NT2/D1 (cell line): ENCODE measurements at regions not wholly inside any gene's neighbourhood (a gene's known extent, or its start where the extent isn't known, plus 50 kb on each side); places are given as distances from the start of the nearest gene placed in this dataset.

ENCODE experiments used
- DNase-seq: peaks from one replicate; pipeline ENCODE4 v3.0.0-alpha.2; 2011; ENCODE audit warnings: low read depth, low spot score
- H3K27me3 ChIP-seq: 2 replicates; pipeline ENCODE4 v1.6.0; 2011; ENCODE audit warnings: mild to moderate bottlenecking; ENCODE audit not compliant: insufficient read length, insufficient read depth
- H3K36me3 ChIP-seq: 2 replicates; pipeline ENCODE4 v1.6.1; 2011; ENCODE audit warnings: mild to moderate bottlenecking, low read length, mixed read lengths; ENCODE audit not compliant: insufficient read depth, insufficient read length
- H3K4me1 ChIP-seq: 2 replicates; pipeline ENCODE4 v1.5.1; 2011; ENCODE audit not compliant: insufficient read depth, insufficient read length
- H3K4me3 ChIP-seq: 2 replicates; pipeline ENCODE4 v1.5.1; 2011; ENCODE audit warnings: low read depth; ENCODE audit not compliant: insufficient read length
- H3K9ac ChIP-seq: 2 replicates; pipeline ENCODE4 v1.6.0; 2011; ENCODE audit warnings: low read depth; ENCODE audit not compliant: insufficient read length
- H3K9me3 ChIP-seq: 2 replicates; pipeline ENCODE4 v1.5.1; 2011; ENCODE audit warnings: mild to moderate bottlenecking, low read length; ENCODE audit not compliant: insufficient read depth
- SUZ12 ChIP-seq: IDR thresholded peaks from 2 replicates; pipeline ENCODE4 v1.6.1; 2011; ENCODE audit not compliant: insufficient read length, insufficient read depth; ENCODE audit errors: extremely low read depth
- YY1 ChIP-seq: IDR thresholded peaks from 2 replicates; pipeline ENCODE4 v1.6.1; 2011; ENCODE audit not compliant: insufficient read length, insufficient read depth
- ZNF274 ChIP-seq: IDR thresholded peaks from 2 replicates; pipeline ENCODE4 v1.6.1; 2011; ENCODE audit warnings: mild to moderate bottlenecking, low read depth, low read length

DNA sequence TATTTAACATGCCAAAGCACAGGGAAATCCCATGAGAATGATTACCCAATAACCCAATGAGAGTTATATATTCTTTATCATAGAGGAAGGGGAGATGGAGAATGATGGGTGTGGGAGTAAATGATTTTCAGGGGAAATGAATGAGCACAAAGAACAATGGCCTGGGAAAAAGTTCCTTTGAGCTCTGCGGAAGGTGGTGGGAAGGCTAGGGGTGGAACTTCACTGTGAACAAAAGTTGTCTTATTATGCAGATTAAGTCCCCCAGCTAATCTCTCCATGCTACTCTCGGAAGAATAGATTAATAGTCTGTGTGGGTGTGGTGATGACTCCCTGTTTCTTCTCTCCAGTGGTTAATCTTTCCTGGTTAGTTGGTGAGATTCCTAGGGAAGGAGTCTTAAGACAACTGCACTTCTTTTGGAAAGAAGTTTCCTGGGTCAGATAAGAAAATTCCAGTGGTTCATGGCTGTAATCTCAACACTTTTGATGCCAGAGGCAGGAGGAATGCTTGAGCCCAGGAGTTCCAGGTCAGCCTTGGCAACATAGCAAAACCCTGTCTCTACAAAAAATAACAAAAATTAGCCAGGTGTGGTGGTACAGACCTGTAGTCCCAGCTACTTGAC is 71.6 kb downstream of the DNTTIP2 start:
- no peaks in the 10 kb centered on the region for H3K36me3 ChIP-seq
- H3K9ac ChIP-seq, result no peak overlapping the region
- no peak for TF ChIP-seq SUZ12
- no peaks in the 10 kb centered on the region for H3K27me3 ChIP-seq
- no peaks in the 10 kb centered on the region for H3K4me1 ChIP-seq
- no peak overlapping the region for H3K4me3 ChIP-seq
- peaks cover 20% of the 10 kb centered on the region for H3K9me3 ChIP-seq
- peak; percentile 66 for DNase-seq

DNA sequence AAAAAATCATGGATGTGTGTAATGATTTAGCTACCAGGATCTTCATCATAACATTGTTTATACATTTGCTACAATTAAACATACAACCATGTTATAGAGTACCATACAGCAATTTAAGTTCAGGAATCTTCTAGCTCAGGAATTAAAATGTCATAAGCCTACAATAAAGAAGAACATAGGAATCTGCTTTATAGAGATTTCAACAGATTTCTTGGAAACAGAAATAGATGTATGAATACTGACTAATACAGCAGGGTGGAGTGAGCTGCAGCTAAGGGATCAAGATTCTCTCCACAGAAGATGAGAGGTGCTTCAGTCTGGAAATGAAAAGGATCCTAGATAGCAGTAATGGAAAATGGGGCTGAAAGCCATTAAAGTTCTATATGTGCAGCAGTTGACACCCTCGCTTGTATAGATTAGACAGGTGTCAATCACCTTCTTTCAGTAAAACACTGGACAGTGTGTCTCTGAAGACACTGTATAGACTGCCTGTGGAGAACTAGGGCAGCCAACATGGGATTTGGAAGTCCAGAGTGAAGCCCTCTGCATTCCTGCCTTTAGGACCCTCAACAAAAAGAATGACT is 73.9 kb downstream of the DNTTIP2 start:
- no peaks in the 10 kb centered on the region for H3K36me3 ChIP-seq
- no peak overlapping the region for H3K9ac ChIP-seq
- H3K4me3 ChIP-seq, result no peak overlapping the region
- H3K9me3 ChIP-seq, result peaks cover 20% of the 10 kb centered on the region
- no peaks in the 10 kb centered on the region for H3K27me3 ChIP-seq
- H3K4me1 ChIP-seq, result no peaks in the 10 kb centered on the region
- TF ChIP-seq YY1 (no peak), SUZ12 (no peak), ZNF274 (no peak)
- no peak for DNase-seq

DNA sequence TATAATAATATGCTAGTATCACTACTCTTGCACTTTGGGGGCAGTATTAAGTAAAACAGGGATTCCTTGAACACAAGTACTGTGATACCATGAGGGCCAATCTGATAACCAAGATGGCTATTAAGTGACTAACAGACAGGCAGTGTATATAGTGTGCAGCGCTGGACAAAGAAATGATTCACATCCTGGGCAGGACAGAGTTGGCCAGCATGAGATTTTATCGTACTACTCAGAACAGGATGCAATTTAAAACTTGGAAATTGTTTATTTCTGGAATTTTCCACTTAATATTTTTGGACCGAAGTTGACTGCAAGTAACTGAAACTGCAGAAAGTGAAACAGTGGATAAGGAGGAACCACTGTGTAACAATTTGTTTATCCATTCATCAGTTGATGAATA is 74.6 kb downstream of the DNTTIP2 start:
- no peaks in the 10 kb centered on the region for H3K36me3 ChIP-seq
- no peaks in the 10 kb centered on the region for H3K4me1 ChIP-seq
- H3K4me3 ChIP-seq, result no peak overlapping the region

DNA sequence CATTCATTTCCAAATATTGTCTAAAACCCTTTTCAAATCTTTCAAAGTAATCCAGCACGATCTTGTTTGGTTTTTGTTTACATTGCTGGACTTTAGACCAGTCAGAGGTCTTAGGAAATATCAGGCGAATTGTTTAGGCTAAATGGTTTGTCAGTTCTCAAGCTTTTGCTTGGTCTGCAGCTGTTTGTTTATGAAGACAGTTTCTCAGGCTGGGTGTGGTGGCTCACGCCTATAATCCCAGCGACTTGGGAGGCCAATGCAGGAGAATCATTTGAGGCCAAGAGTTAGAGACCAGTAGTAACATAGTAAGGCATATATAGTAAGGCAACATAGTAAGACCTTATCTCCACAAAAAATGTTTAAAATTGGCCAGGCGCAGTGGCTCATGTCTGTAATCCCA is 77.5 kb downstream of the DNTTIP2 start:
- H3K36me3 ChIP-seq, result no peaks in the 10 kb centered on the region
- DNase-seq, result no peak
- no peaks in the 10 kb centered on the region for H3K4me1 ChIP-seq
- no peak overlapping the region for H3K4me3 ChIP-seq
- no peaks in the 10 kb centered on the region for H3K27me3 ChIP-seq
- H3K9me3 ChIP-seq, result peaks cover 7% of the 10 kb centered on the region; the same call in 1 of the 2 replicates
- TF ChIP-seq SUZ12 (no peak), YY1 (no peak), ZNF274 (no peak)
- no peak overlapping the region for H3K9ac ChIP-seq

More for the DNA sequence above, 74.6 kb downstream of the DNTTIP2 start:
- Histone ChIP-seq H3K9ac (no peak overlapping the region), H3K27me3 (no peaks in the 10 kb centered on the region), H3K9me3 (peaks cover 20% of the 10 kb centered on the region)
- TF ChIP-seq YY1 (no peak), ZNF274 (no peak), SUZ12 (no peak)
- DNase-seq, result no peak

DNA sequence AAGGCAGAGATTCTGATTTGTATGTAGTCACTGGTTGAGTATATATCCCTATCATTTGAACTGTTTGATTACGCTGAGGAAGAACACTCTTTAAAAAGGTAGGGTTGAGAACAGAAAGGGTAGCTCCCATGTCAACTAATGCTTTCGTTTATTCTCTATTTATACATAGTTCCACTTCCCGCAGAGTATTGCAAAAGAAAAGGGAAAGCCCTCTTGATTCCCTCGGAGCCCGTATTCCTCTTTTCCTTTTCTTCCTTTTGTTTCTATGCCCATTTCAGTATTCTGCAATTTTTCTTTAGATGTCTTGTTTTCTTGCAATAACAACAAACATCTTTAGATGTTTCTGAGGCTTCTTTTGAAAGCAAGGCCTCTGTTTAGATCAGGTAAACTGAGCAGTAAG is 78.2 kb downstream of the DNTTIP2 start:
- Histone ChIP-seq H3K9ac (no peak overlapping the region), H3K36me3 (no peaks in the 10 kb centered on the region), H3K27me3 (no peaks in the 10 kb centered on the region), H3K4me3 (no peak overlapping the region), H3K4me1 (no peaks in the 10 kb centered on the region), H3K9me3 (peaks cover 7% of the 10 kb centered on the region; the same call in 1 of the 2 replicates)
- no peak for DNase-seq
- TF ChIP-seq ZNF274 (no peak), YY1 (no peak), SUZ12 (no peak)

DNA sequence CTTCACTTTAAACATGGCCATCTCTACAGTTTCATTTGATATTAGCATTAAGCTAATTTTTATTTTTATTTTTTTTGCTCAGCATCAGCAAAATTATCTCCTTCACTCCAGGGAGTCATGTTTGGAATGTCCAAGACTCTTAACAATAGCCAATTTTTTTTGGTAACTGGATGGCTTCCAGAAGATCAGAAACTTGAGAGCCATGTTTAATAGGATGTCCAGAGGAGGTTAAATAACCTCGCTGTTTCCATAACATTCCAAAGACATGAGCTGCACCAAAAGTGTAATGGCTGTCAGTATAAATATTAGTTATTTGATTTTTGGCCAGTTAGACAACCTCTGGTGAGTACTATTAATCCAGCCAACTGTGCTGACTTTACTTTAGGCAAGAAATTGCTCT is 80.7 kb downstream of the DNTTIP2 start:
- no peak for DNase-seq
- peaks cover 7% of the 10 kb centered on the region; the same call in 1 of the 2 replicates for H3K9me3 ChIP-seq
- H3K36me3 ChIP-seq, result no peaks in the 10 kb centered on the region
- no peaks in the 10 kb centered on the region for H3K27me3 ChIP-seq
- TF ChIP-seq ZNF274 (no peak), SUZ12 (no peak), YY1 (no peak)
- H3K4me1 ChIP-seq, result no peaks in the 10 kb centered on the region
- no peak overlapping the region for H3K4me3 ChIP-seq
- H3K9ac ChIP-seq, result no peak overlapping the region

DNA sequence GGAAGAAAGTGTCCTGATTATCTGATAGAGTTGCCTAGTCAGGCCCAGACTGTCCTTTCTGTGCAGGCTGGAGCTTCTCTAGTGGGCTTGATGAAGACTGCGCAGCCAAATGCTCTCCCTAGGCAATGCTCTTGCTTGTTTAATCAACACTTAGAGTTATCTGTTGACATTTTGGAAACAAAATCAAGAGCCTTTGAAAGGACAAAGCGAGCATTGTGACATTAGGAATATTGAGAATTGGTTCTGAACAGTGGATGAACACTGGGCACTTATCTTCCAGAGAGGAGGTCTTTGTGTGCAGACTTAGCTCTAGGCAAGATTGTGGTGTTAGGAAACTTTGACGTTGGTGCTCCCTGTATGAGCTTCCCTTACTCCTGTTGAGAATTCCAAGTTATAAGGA is 94.5 kb downstream of the DNTTIP2 start:
- H3K4me3 ChIP-seq, result no peak overlapping the region

More for the DNA sequence above, 94.5 kb downstream of the DNTTIP2 start:
- Histone ChIP-seq H3K4me1 (no peaks in the 10 kb centered on the region), H3K9ac (no peak overlapping the region), H3K36me3 (no peaks in the 10 kb centered on the region), H3K27me3 (no peaks in the 10 kb centered on the region), H3K9me3 (peaks cover 20% of the 10 kb centered on the region)
- no peak for TF ChIP-seq YY1
- no peak for TF ChIP-seq SUZ12
- TF ChIP-seq ZNF274, result no peak
- no peak for DNase-seq
